OCI-LY1 (cell line): ENCODE measurements at regions not wholly inside any gene's neighbourhood (a gene's known extent, or its start where the extent isn't known, plus 50 kb on each side); places are given as distances from the start of the nearest gene placed in this dataset.

Experiments
- H2AFZ ChIP-seq: fragments of 200-600 bp; sonication (generic), shearing (Covaris generic); 2 replicates; pipeline ENCODE4 v1.6.0; 2014; ENCODE audit warnings: antibody characterized with exemption, mild to moderate bottlenecking, low read length
- H3F3A ChIP-seq: fragments of 200-600 bp; sonication (generic), shearing (Covaris generic); 2 replicates; pipeline ENCODE4 v1.6.0; 2014; ENCODE audit warnings: mild to moderate bottlenecking, antibody characterized with exemption, low read length, moderate library complexity; ENCODE audit not compliant: insufficient read depth
- H3K27ac ChIP-seq: fragments of 200-600 bp; sonication (generic); 2 replicates; pipeline ENCODE4 v1.5.1; 2014; ENCODE audit warnings: low read length, mixed run types, mild to moderate bottlenecking, low read depth; ENCODE audit not compliant: poor library complexity, severe bottlenecking
- H3K27me3 ChIP-seq: fragments of 200-600 bp; sonication (generic); 2 replicates; pipeline ENCODE4 v1.6.0; 2014; ENCODE audit warnings: antibody characterized with exemption, mild to moderate bottlenecking, low read length, moderate library complexity; ENCODE audit not compliant: insufficient read depth
- H3K36me3 ChIP-seq: fragments of 200-600 bp; sonication (generic); 2 replicates; pipeline ENCODE4 v1.6.1; 2014; ENCODE audit warnings: mild to moderate bottlenecking, antibody characterized with exemption, low read length, moderate library complexity, mixed read lengths; ENCODE audit not compliant: insufficient read depth
- H3K4me1 ChIP-seq: fragments of 200-600 bp; sonication (generic); 2 replicates; pipeline ENCODE4 v1.5.1; 2014; ENCODE audit warnings: mild to moderate bottlenecking, low read length, moderate library complexity; ENCODE audit not compliant: insufficient read depth, severe bottlenecking
- H3K4me2 ChIP-seq: fragments of 200-600 bp; sonication (generic), shearing (Covaris generic); 2 replicates; pipeline ENCODE4 v1.6.1; 2014; ENCODE audit warnings: low read length
- H3K4me3 ChIP-seq: fragments of 200-600 bp; sonication (generic); 2 replicates; pipeline ENCODE4 v1.5.1; 2014; ENCODE audit warnings: low read length, low read depth, mild to moderate bottlenecking, mixed read lengths; ENCODE audit not compliant: poor library complexity, severe bottlenecking
- H3K79me2 ChIP-seq: fragments of 200-600 bp; shearing (Covaris generic); 2 replicates; pipeline ENCODE4 v1.6.1; 2016; ENCODE audit warnings: mixed run types, low read length, mixed read lengths; ENCODE audit not compliant: insufficient read depth
- H3K9ac ChIP-seq: fragments of 200-600 bp; sonication (generic), shearing (Covaris generic); 2 replicates; pipeline ENCODE4 v1.6.1; 2014; ENCODE audit warnings: mild to moderate bottlenecking, low read length, mixed read lengths
- H3K9me2 ChIP-seq: fragments of 200-600 bp; sonication (generic), shearing (Covaris generic); 2 replicates; pipeline ENCODE4 v1.6.1; 2014; ENCODE audit warnings: low read depth, mild to moderate bottlenecking, low read length, mixed read lengths
- H3K9me3 ChIP-seq: fragments of 200-600 bp; shearing (Covaris generic); 2 replicates; pipeline ENCODE4 v1.6.1; 2014; ENCODE audit warnings: low read length, mixed read lengths
- H4K20me1 ChIP-seq: fragments of 200-600 bp; sonication (generic), shearing (Covaris generic); 2 replicates; pipeline ENCODE4 v1.6.0; 2016; ENCODE audit warnings: mild to moderate bottlenecking, low read length; ENCODE audit not compliant: insufficient read depth
- EZH2 ChIP-seq: fragments of 200-600 bp; sonication (generic), shearing (Covaris generic); IDR thresholded peaks from 2 replicates; pipeline ENCODE4 v1.8.0; 2017; ENCODE audit warnings: borderline replicate concordance, mixed run types, mild to moderate bottlenecking, antibody characterized with exemption, low read length, moderate library complexity, mixed read lengths
- TF ChIP-seq, protein P1 (sequence below): fragments of 200-600 bp; sonication (generic), shearing (Covaris generic); IDR thresholded peaks from 2 replicates; pipeline ENCODE4 v1.5.1; 2017; ENCODE audit warnings: mild to moderate bottlenecking, antibody characterized with exemption, low read length, moderate library complexity, mixed read lengths

DNA sequence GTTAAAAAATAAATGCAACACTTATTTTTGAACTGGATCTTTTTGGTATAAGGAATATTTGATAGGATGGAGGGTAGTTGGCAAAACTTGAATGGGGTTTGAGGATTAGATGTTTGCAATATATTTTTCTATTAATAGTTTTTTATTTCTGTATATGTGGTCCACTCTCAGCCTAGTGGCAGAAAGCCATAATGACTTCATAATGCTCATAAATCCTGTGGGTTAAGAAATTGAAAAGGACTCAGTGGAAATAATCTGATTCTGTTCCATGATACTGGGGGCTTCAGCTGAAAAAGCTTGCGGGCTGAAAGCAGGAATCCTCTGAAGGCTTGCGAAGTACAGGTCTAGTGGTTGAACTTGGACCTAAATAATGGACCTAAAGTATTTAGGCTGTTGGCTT lies 1028.6 kb upstream of the PRMT6 start:
- no peak overlapping the region for H3K4me3 ChIP-seq
- TF ChIP-seq EZH2: no peak
- TF ChIP-seq, protein P1, sequence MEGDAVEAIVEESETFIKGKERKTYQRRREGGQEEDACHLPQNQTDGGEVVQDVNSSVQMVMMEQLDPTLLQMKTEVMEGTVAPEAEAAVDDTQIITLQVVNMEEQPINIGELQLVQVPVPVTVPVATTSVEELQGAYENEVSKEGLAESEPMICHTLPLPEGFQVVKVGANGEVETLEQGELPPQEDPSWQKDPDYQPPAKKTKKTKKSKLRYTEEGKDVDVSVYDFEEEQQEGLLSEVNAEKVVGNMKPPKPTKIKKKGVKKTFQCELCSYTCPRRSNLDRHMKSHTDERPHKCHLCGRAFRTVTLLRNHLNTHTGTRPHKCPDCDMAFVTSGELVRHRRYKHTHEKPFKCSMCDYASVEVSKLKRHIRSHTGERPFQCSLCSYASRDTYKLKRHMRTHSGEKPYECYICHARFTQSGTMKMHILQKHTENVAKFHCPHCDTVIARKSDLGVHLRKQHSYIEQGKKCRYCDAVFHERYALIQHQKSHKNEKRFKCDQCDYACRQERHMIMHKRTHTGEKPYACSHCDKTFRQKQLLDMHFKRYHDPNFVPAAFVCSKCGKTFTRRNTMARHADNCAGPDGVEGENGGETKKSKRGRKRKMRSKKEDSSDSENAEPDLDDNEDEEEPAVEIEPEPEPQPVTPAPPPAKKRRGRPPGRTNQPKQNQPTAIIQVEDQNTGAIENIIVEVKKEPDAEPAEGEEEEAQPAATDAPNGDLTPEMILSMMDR: no peak
- H3K27me3 ChIP-seq: no peaks in the 10 kb centered on the region

DNA sequence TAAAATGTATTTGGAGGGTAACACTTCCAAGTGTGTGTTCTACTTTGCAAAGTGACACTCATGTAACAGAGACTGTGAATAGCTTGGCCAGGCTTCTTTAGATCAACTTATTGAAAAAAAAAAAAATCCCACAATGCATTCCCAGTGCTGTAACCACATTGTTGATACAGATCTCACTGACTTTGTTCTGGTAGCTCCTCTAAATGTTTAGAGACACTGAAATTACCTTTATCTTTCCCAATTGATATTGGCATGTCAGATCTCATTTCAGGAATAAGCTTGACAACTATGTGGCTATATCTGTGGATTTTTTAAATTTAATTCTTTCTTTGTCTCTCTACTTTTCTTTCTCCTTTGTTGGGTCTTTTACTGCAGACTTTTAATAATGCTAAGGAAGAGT lies 1018.9 kb upstream of the PRMT6 start:
- H3K9ac ChIP-seq: no peak overlapping the region
- TF ChIP-seq, protein P1: no peak
- no peak for TF ChIP-seq EZH2

More for the DNA sequence above, 1028.6 kb upstream of the PRMT6 start:
- no peaks in the 10 kb centered on the region for H3K9me2 ChIP-seq
- H3K4me1 ChIP-seq: no peaks in the 10 kb centered on the region
- no peak overlapping the region for H3K9ac ChIP-seq
- no peak overlapping the region for H3K4me2 ChIP-seq
- no peaks in the 10 kb centered on the region for H4K20me1 ChIP-seq
- no peak overlapping the region for H3K27ac ChIP-seq
- no peaks in the 10 kb centered on the region for H3F3A ChIP-seq
- no peaks in the 10 kb centered on the region for H3K36me3 ChIP-seq
- no peaks in the 10 kb centered on the region for H3K9me3 ChIP-seq
- no peaks in the 10 kb centered on the region for H3K79me2 ChIP-seq
- H2AFZ ChIP-seq: no peak overlapping the region

DNA sequence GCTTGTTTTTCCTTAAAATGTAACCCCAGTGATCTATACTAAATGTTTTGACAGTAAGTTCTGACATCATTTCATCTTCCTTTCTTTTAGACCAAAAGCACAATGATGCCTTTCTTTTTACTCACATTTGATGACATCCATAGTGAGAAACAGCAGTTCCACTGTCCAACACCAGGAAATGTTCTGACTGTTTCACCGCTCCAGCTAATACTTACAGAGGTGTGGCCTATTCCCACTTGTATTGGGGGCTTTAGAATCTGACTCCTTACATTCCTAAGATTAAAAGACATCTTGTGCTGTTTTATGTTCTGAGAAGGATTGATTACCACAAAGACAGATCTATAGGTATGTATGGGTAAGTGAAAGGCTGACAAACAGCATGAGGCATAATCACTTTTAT lies 1018.2 kb upstream of the PRMT6 start:
- TF ChIP-seq, protein P1: no peak
- no peak for TF ChIP-seq EZH2
- Histone ChIP-seq H3K4me1 (no peaks in the 10 kb centered on the region), H3K27me3 (no peaks in the 10 kb centered on the region)

More for the DNA sequence above, 1018.9 kb upstream of the PRMT6 start:
- H3K27me3 ChIP-seq: no peaks in the 10 kb centered on the region
- H2AFZ ChIP-seq: no peak overlapping the region
- H3K79me2 ChIP-seq: no peaks in the 10 kb centered on the region
- H3K9me3 ChIP-seq: no peaks in the 10 kb centered on the region; the same call in 1 of the 2 replicates
- no peaks in the 10 kb centered on the region for H4K20me1 ChIP-seq
- H3K4me2 ChIP-seq: no peak overlapping the region
- H3F3A ChIP-seq: no peaks in the 10 kb centered on the region
- H3K27ac ChIP-seq: no peak overlapping the region
- H3K4me1 ChIP-seq: no peaks in the 10 kb centered on the region
- no peak overlapping the region for H3K4me3 ChIP-seq
- H3K36me3 ChIP-seq: no peaks in the 10 kb centered on the region
- H3K9me2 ChIP-seq: no peaks in the 10 kb centered on the region

More for the DNA sequence above, 1018.2 kb upstream of the PRMT6 start:
- H3K9me2 ChIP-seq: no peaks in the 10 kb centered on the region
- H3K9ac ChIP-seq: no peak overlapping the region
- no peaks in the 10 kb centered on the region for H3F3A ChIP-seq
- no peaks in the 10 kb centered on the region for H3K79me2 ChIP-seq
- H3K27ac ChIP-seq: no peak overlapping the region
- no peaks in the 10 kb centered on the region; the same call in 1 of the 2 replicates for H3K9me3 ChIP-seq
- no peak overlapping the region for H3K4me3 ChIP-seq
- H3K4me2 ChIP-seq: no peak overlapping the region
- no peak overlapping the region for H2AFZ ChIP-seq
- no peaks in the 10 kb centered on the region for H4K20me1 ChIP-seq
- no peaks in the 10 kb centered on the region for H3K36me3 ChIP-seq
